ENCODE measurements at regions not wholly inside any gene's neighbourhood (a gene's known extent, or its start where the extent isn't known, plus 50 kb on each side); places are given as distances from the start of the nearest gene placed in this dataset.
A peak's percentile ranks its signal among the peaks of the same experiment; 100 is the strongest.

- DNase-seq = peak in 3 of 6 experiments; percentile 5 to 30 (median 12)
Measured at GRCh38 chr22:45096256-45096907, 67.3 kb upstream of the NUP50 start.

DNA sequence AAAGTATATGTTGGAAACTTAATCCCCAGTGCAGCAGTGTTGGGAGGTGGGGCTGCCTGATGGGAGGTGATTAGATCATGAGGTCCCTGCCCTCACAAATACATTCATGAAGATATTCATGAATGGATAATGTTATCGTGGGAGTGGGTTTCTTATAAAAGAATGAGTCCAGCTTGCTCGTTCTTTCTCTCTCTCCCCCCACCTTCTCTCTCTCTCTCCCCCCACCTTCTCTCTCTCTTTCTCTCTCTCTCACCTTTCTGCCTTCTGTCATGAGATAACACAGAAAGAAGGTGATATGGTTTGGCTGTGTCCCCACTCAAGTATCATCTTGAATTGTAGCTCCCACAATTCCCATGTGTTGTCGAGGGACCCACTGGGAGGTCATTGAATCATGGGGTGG, 66.7 kb upstream of the NUP50 start:
- no peak for DNase-seq

DNA sequence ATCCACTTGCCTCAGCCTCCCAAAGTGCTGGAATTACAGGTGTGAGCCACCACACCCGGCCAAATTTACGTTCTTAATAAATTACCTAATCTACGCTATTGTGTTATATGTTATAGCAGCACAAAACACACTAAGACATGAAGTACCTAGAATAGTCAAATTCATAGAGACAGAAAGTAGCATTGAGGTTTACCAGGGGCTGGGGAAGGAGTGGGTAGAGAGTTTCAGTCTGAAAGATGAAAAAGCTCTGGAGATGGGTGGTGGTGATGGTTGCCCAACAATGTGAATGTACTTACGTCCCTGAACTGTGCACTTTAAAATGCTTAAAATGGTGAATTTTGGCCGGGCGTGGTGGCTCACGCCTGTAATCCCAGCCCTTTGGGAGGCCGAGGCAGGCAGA, 65.7 kb upstream of the NUP50 start:
- no peak for DNase-seq

GRCh38 chr22:45099961-45100360, 63.8 kb upstream of the NUP50 start:
- no peak for DNase-seq

DNA sequence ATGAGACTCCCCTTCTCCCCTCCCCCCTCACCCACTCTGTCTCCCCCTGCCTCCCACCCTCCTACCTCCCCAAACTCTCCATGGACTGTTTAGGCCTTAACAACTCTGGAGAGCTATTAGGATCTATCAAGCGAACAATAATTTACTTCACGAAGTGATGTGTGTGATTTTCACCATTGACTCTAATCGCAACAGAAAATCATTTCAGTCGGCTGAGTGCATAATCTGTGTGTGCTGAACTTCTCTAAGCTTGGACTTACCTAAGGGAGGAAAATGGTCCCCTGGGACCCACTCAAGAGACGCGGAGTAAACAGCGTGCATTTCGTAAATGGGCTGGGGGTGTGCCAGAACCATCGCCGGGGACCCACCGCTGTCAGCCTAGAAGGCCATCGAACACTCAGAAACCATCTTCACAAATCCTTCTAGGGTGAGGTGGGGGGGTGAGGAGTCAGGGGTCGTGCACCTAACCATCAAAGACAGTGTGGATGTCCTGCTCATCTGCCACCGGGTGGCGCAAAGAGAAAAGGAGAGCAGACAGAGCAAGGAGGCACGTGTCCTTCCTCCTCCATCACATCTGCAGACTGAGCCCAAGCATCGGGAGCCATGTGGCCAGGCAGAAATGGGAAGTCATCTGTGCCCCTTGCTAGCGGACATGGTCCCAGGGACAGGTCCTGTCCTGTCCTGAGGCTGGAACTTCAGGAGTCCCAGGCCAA, 62.1 kb upstream of the NUP50 start:
- peak in 4 of 6 experiments; percentile 1 to 16 (median 14) for DNase-seq

DNA sequence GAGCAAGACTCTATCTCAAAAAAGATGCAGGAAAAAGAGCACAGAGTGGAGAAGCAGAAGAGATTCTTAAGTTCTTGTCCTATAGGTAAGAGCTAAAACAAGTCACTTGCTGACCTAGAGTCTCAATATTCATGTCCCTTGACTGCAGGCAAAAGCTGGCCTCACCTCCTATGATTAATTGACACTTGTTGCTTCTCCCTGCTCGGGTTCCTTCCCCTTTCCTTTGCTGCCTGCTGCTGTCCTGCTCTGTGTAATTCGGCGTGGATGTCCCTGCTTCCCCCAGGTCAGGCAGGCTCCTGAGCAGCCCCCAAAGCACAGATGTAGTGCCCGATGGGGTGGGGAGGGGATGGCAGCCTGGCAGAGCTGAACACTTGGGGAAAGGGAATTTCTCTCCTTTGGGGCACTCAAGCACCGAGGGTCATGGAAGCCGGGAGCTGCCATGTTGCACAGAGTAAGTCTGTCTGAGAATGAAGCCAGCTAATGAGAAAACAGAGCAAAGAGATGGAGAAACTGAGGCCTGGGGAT, 60.8 kb upstream of the NUP50 start:
- DNase-seq = no peak

DNA sequence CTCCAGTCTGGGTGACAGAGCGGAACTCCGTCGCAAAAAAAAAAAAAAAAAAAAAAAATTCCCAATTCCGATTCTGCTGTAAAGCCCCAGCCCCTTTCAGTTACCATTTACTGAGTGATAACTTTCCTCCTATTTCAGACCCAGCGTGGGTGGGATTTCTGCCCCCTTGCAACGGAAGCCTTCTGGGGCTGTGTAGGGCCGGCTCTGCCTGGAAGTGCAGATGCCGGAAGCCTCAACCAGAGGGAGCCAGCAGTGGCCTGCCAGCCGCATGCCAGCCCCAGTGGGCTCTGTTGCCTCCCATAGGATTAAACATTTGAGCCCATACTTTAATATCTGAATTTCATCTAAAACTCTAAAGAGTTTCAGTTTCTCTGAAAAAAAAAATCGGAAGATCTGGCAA, 60.0 kb upstream of the NUP50 start:
- no peak for DNase-seq

DNA sequence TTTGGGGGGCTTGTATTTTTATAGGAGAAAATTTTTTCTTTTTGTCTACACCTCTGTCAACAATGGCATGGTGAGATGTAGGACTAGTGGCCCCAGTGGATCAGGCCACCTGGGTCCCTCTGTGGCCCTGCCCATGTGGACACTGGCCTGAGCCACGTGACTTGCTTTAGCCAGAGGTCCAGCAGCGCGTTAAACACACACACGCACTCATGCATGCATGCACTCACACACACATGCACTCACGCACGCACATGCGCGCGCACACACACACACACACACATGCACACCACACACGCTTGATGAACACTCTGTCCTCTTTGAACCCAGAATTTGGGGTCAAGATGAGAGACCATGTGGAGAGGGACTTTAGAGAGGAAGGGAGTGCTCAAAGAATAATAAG, 59.4 kb upstream of the NUP50 start:
- no peak for DNase-seq

- no peak for DNase-seq
Measured at GRCh38 chr22:45105281-45105702, 58.4 kb upstream of the NUP50 start.

GRCh38 chr22:45107671-45108070, 56.1 kb upstream of the NUP50 start:
- no peak for DNase-seq

DNA sequence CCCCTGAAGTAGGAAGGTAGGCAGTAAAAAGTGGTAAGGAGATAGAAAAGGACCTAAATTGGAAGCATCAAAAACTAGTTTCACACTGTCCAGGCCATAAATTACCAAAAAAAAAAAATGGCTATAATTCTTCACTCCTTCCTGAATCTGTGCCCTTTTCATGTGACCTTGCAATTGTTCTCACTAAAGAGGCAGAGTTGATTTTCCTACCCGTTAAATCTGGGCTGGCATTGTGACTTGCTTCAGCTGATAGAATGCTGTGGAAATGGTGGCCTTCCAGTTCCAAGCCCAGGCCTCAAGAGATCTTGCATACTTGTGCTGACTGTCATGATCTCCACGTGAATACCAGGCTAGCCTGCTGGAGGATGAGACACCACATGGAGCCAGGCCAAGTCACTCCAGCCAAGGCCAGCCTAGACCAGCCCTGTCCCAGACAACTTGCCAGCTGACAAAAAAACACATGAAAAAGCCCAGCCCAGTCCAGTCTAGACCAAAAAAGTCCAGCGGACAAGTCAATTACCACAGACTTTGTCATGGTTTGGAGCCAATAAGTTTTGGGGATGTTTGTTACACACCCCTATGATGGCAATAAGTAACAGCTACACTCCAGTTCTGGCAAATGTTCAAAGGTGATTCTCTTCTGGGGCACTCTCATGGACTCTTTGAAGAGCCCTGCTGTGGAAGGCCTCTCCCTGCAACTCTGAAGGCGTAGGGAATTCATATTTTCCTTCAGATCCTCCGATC, 51.4 kb upstream of the NUP50 start:
- no peak for DNase-seq
